ENCODE measurements at regions not wholly inside any gene's neighbourhood (a gene's known extent, or its start where the extent isn't known, plus 50 kb on each side); places are given as distances from the start of the nearest gene placed in this dataset.

- H3K27ac ChIP-seq (ENCODE audit: low read length), result no peak overlapping the region
- ATAC-seq (ENCODE audit: insufficient read depth, low read depth), result no peak
Observed at GRCh38 chr10:53716156-53716555, 943.6 kb upstream of the MBL2 start.

GRCh38 chr10:53713431-53713830 lies 940.8 kb upstream of the MBL2 start:
- Histone ChIP-seq H3K27ac (ENCODE audit: low read length) (no peak overlapping the region), H2AFZ (ENCODE audit: low read depth, low read length) (no peak overlapping the region), H3K9ac (ENCODE audit: low read depth, low read length) (no peak overlapping the region), H3K27me3 (ENCODE audit: insufficient read depth, low read length, poor library complexity) (no peaks in the 10 kb centered on the region), H3K79me2 (ENCODE audit: insufficient read depth, low read length) (no peaks in the 10 kb centered on the region), H3K36me3 (ENCODE audit: insufficient read depth, low read length) (no peaks in the 10 kb centered on the region), H3K9me3 (ENCODE audit: insufficient read depth, low read length, severe bottlenecking) (no peaks in the 10 kb centered on the region), H3K4me3 (ENCODE audit: low read depth in 1 of 2, low read length in 2 of 2) (no peak overlapping the region), H4K20me1 (ENCODE audit: insufficient read depth, low read length) (no peaks in the 10 kb centered on the region), H3K4me1 (ENCODE audit: insufficient read depth, low read length) (no peaks in the 10 kb centered on the region), H3K4me2 (ENCODE audit: insufficient read depth, low read length) (no peak overlapping the region)
- no peak for DNase-seq
- TF ChIP-seq, protein P1, sequence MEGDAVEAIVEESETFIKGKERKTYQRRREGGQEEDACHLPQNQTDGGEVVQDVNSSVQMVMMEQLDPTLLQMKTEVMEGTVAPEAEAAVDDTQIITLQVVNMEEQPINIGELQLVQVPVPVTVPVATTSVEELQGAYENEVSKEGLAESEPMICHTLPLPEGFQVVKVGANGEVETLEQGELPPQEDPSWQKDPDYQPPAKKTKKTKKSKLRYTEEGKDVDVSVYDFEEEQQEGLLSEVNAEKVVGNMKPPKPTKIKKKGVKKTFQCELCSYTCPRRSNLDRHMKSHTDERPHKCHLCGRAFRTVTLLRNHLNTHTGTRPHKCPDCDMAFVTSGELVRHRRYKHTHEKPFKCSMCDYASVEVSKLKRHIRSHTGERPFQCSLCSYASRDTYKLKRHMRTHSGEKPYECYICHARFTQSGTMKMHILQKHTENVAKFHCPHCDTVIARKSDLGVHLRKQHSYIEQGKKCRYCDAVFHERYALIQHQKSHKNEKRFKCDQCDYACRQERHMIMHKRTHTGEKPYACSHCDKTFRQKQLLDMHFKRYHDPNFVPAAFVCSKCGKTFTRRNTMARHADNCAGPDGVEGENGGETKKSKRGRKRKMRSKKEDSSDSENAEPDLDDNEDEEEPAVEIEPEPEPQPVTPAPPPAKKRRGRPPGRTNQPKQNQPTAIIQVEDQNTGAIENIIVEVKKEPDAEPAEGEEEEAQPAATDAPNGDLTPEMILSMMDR (IDR thresholded peaks at IDR 0.05; ENCODE audit: borderline replicate concordance, extremely low read depth, low read length, poor library complexity, severe bottlenecking), result no peak
- no peak for TF ChIP-seq EZH2 (IDR thresholded peaks at IDR 0.05; ENCODE audit: borderline replicate concordance, low read depth, low read length, severe bottlenecking)
- ATAC-seq (ENCODE audit: insufficient read depth, low read depth), result no peak

More at GRCh38 chr10:53716156-53716555, 943.6 kb upstream of the MBL2 start:
- H3K9ac ChIP-seq (ENCODE audit: low read depth, low read length), result no peak overlapping the region
- H2AFZ ChIP-seq (ENCODE audit: low read depth, low read length), result no peak overlapping the region
- H3K79me2 ChIP-seq (ENCODE audit: insufficient read depth, low read length), result no peaks in the 10 kb centered on the region
- H3K9me3 ChIP-seq (ENCODE audit: insufficient read depth, low read length, severe bottlenecking), result peaks cover 3% of the 10 kb centered on the region
- H3K27me3 ChIP-seq (ENCODE audit: insufficient read depth, low read length, poor library complexity), result no peaks in the 10 kb centered on the region
- H3K4me3 ChIP-seq (ENCODE audit: low read depth in 1 of 2, low read length in 2 of 2), result no peak overlapping the region
- H3K36me3 ChIP-seq (ENCODE audit: insufficient read depth, low read length), result no peaks in the 10 kb centered on the region
- no peak overlapping the region for H3K4me2 ChIP-seq (ENCODE audit: insufficient read depth, low read length)
- DNase-seq, result no peak
- no peaks in the 10 kb centered on the region for H4K20me1 ChIP-seq (ENCODE audit: insufficient read depth, low read length)
- TF ChIP-seq, protein P1 (IDR thresholded peaks at IDR 0.05; ENCODE audit: borderline replicate concordance, extremely low read depth, low read length, poor library complexity, severe bottlenecking), result no peak
- no peak for TF ChIP-seq EZH2 (IDR thresholded peaks at IDR 0.05; ENCODE audit: borderline replicate concordance, low read depth, low read length, severe bottlenecking)
- no peaks in the 10 kb centered on the region for H3K4me1 ChIP-seq (ENCODE audit: insufficient read depth, low read length)

GRCh38 chr10:53702489-53702888 lies 929.9 kb upstream of the MBL2 start:
- TF ChIP-seq, protein P1 (IDR thresholded peaks at IDR 0.05; ENCODE audit: borderline replicate concordance, extremely low read depth, low read length, poor library complexity, severe bottlenecking), result no peak
- no peak for TF ChIP-seq EZH2 (IDR thresholded peaks at IDR 0.05; ENCODE audit: borderline replicate concordance, low read depth, low read length, severe bottlenecking)

GRCh38 chr10:53701213-53701612 lies 928.6 kb upstream of the MBL2 start:
- no peaks in the 10 kb centered on the region for H4K20me1 ChIP-seq (ENCODE audit: insufficient read depth, low read length)
- H3K27ac ChIP-seq (ENCODE audit: low read length), result no peak overlapping the region
- H3K4me2 ChIP-seq (ENCODE audit: insufficient read depth, low read length), result no peak overlapping the region
- ATAC-seq (ENCODE audit: insufficient read depth, low read depth), result no peak
- no peak overlapping the region for H2AFZ ChIP-seq (ENCODE audit: low read depth, low read length)
- H3K36me3 ChIP-seq (ENCODE audit: insufficient read depth, low read length), result no peaks in the 10 kb centered on the region
- H3K79me2 ChIP-seq (ENCODE audit: insufficient read depth, low read length), result no peaks in the 10 kb centered on the region
- H3K4me3 ChIP-seq (ENCODE audit: low read depth in 1 of 2, low read length in 2 of 2), result no peak overlapping the region
- no peak overlapping the region for H3K9ac ChIP-seq (ENCODE audit: low read depth, low read length)
- no peaks in the 10 kb centered on the region for H3K27me3 ChIP-seq (ENCODE audit: insufficient read depth, low read length, poor library complexity)
- H3K9me3 ChIP-seq (ENCODE audit: insufficient read depth, low read length, severe bottlenecking), result no peaks in the 10 kb centered on the region
- no peaks in the 10 kb centered on the region for H3K4me1 ChIP-seq (ENCODE audit: insufficient read depth, low read length)
- no peak for DNase-seq
- TF ChIP-seq EZH2 (IDR thresholded peaks at IDR 0.05; ENCODE audit: borderline replicate concordance, low read depth, low read length, severe bottlenecking), result no peak
- TF ChIP-seq, protein P1 (IDR thresholded peaks at IDR 0.05; ENCODE audit: borderline replicate concordance, extremely low read depth, low read length, poor library complexity, severe bottlenecking), result no peak

More at GRCh38 chr10:53702489-53702888, 929.9 kb upstream of the MBL2 start:
- no peak overlapping the region for H3K4me2 ChIP-seq (ENCODE audit: insufficient read depth, low read length)
- H3K9ac ChIP-seq (ENCODE audit: low read depth, low read length), result no peak overlapping the region
- no peaks in the 10 kb centered on the region for H3K4me1 ChIP-seq (ENCODE audit: insufficient read depth, low read length)
- H3K27me3 ChIP-seq (ENCODE audit: insufficient read depth, low read length, poor library complexity), result no peaks in the 10 kb centered on the region
- no peak for ATAC-seq (ENCODE audit: insufficient read depth, low read depth)
- no peak for DNase-seq
- no peak overlapping the region for H3K27ac ChIP-seq (ENCODE audit: low read length)
- no peaks in the 10 kb centered on the region for H3K9me3 ChIP-seq (ENCODE audit: insufficient read depth, low read length, severe bottlenecking)
- H3K36me3 ChIP-seq (ENCODE audit: insufficient read depth, low read length), result no peaks in the 10 kb centered on the region
- no peaks in the 10 kb centered on the region for H4K20me1 ChIP-seq (ENCODE audit: insufficient read depth, low read length)
- no peak overlapping the region for H2AFZ ChIP-seq (ENCODE audit: low read depth, low read length)
- no peaks in the 10 kb centered on the region for H3K79me2 ChIP-seq (ENCODE audit: insufficient read depth, low read length)
- no peak overlapping the region for H3K4me3 ChIP-seq (ENCODE audit: low read depth in 1 of 2, low read length in 2 of 2)
